ENCODE measurements at regions not wholly inside any gene's neighbourhood (a gene's known extent, or its start where the extent isn't known, plus 50 kb on each side); places are given as distances from the start of the nearest gene placed in this dataset.
A peak's percentile ranks its signal among the peaks of the same experiment; 100 is the strongest.

DNA sequence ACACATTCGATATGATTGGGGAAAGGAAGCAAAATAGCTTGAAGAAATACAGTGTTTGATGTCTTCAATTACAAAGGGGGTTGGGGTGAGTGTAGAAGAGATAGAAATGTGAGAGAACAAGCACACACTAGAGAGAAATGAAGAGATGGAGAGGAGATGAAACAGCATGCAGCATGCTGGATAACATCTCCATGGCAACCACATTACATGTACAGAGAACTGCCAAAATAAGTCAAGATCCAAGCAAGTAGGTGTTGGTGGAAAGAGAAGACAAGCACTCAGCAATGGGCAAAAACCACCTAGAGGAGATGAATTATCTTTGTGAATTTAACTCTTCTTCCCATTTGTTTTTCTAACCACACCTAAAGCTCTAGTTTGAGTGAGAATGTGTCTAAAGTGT, 289.8 kb downstream of the GRIN2B start:
- DNase-seq (ENCODE audit: extremely low read depth, low read depth, low spot score), result no peak

DNA sequence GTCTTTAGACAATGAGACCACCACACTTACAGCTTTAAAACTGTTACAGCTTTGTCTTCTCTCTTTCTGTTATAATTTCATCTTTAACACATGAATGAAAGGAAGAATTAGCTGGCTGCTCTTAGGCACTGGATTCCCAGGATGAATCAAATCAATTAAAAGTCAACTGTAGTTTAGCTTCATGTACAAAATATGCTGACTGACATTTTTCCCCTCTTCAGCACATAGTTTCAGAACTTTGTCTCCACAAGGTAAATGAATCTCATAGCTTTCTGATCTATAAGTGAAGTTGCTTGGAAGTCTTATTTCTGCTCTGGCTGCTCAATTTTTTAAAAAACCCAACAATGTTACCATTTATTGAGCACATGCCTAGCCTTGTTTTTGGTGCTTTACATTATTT, 293.8 kb downstream of the GRIN2B start:
- no peak for DNase-seq (ENCODE audit: extremely low read depth, low read depth, low spot score)

DNA sequence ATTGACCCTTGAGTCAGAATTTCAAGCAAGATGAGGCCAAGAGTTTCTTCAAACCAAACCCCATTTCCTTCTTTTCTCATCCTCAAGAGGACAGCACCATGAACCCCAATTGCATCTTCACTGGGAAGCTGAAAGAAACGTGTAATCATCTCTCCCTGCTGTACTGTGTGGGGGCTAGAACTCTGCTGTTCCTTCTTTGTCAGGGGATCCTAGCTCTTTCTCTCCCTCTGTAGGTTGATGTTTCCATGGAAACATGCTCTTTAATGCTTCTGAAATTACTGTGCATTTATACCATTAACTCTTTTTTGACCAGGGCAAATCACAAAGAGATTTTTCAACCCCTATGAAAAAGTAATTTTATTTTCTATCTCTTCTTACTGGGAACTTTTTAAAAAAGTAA, 295.1 kb downstream of the GRIN2B start:
- DNase-seq (ENCODE audit: extremely low read depth, low read depth, low spot score), result no peak

DNA sequence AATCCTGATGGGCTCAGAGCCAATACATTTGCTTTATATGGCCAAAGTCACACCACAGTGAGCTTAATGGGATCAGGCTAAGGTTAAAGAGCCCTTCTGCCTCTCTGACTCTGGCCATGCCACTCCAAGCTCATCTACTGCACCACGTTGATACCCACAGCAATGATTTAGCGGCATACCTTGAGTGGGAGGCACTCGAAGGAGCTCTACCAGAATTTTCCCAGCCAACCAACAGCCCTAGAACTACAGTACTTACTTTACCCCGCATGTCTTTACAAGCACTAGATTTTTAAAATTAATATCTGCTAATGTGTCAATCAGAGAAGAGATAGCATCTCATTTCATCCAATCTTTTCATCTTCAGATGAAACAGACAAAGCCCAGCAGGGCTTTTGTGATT, 300.5 kb downstream of the GRIN2B start:
- DNase-seq (ENCODE audit: extremely low read depth, low read depth, low spot score), result no peak

DNA sequence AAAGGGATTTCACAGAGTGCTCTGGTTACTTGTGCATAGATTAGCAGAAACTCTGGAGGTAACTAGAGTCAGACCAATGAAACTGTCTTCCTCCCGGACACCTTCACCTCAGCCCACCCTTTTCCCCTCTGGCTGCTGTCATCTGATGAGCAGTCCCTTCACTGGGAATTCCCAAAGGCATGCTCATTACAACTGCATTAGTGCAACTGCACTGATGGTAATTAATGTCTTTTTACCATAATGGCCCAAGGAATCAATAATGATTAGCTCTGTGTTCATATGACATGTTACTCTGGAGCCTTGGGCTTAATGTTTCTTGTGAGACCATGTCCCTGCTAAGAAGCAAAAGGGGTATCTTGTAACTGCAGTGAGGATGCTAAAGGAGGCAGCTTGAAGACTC, 304.5 kb downstream of the GRIN2B start:
- no peak for DNase-seq (ENCODE audit: extremely low read depth, low read depth, low spot score)

DNA sequence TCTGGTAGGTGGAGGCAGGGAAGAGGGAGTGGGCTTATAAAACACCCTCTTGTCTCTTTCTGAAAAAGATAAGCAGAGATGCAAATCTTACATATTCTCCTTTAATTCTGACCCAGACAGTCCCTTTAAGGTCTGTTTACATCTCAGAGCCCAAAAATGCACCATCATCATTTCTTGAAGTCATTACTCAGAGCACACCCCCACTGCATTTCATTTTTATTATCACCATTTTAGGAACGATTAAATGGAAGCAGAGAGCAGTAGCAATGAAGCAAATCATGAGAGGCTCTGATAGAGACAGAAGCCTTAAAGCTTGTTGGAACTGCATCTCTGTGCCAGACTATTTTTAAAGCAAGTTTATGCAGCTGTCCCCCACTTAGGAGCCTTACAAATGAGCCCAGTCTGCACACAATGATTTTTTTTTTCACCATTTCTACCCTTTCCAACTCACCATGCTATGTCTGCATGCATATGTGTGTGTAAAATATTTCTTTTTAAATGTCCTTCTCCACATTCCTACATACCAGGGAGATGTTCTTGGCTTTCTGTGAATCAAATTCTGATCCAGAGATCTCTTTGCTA, 311.0 kb downstream of the GRIN2B start:
- DNase-seq (ENCODE audit: extremely low read depth, low read depth, low spot score), result no peak

DNA sequence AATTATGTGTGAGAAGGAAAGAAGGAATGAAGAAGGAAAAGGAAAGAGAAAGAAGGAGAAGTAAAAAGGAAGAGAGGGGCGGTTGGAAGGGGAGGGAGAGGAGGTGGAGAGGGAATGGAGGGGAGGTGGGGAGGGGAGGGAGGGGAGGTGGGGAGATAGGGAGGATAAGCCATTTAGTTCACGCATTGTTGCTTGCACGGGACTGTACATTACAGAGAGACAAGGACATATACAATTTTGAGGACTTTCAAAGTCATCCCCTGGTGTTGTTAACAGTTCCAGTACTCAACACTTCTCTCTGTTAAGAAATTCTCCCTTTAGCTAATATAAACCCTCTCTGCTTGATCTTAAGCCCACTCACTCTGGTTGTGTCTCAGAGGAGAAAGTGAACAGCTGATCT, 312.5 kb downstream of the GRIN2B start:
- no peak for DNase-seq (ENCODE audit: extremely low read depth, low read depth, low spot score)

DNA sequence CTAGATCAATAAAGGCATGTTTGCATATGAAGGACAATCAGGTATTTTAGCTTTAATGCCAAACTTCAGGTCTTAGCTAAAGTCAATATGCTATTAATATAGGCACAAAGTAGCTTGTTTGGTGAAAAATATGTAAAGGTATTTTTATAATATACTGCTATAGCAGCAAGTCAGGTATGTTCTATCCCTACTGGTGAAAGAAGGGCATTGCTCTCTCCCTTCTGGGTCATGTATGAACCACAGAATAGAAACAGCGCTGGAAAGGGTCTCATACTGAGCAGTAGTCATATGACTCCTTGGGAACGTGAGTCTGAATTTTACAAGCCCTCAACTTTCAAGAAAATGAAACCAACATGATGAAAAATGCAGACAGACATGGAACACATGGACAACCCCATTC, 314.6 kb downstream of the GRIN2B start:
- no peak for DNase-seq (ENCODE audit: extremely low read depth, low read depth, low spot score)

DNA sequence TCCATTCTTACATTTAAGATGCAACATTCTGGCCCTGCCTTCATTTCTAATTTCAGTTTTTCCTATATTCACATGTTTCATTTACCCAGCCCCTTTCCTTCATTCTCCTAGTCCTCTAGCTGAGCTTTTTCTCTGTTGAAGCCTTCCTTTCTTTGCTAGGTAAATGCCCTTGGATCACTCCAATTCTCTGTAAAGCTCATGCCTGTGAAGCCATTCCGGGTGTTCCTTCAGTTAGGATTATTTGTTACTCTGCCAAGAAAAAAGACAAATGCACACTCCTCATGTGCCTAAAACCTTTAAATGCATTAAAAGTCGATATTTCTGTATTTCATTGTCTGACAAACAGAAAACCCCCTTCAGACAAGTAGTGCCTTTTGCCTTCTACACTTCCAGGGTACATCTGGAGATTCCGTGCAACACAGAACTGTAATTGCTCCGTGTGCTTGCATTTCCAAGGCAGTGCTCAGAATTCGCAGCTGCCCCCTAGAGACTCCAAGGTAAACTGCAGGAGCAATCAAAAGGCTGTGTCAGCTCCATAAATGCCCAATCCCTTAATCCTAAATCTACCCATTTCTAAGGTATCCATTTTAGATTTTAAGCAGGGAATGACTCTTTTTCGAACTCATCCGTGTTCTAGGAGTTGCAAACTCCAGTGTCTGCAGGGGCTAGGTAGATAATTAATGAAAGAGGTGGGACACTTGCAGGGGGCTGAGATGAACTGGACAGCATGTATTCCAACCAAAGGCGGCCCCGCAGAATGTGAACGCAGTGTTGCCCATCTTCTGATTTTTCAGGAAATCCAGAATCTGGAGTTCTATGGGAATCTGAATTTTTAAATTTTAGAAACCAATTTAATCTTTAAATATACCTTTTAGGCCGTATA, 320.2 kb downstream of the GRIN2B start:
- peak; percentile 5 for DNase-seq (ENCODE audit: extremely low read depth, low read depth, low spot score)

DNA sequence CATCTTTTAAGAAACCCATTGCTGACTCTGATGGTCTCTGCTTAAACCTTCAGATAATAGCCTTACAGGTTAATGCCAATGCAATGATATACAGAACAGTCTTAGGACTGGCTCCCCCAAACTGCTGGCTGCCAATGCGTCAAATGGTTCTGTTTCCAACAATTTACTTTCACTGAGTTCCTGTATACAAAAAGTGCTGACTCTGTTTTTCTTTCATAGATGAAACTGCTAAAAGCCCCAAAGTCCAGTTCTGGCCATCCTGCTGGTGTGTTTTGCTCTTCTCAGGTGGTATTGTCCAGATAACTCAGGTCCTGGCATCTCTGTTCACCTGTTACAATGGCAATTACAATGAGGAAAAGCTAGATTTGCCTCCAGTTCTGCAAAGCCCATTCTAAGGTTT, 326.9 kb downstream of the GRIN2B start:
- no peak for DNase-seq (ENCODE audit: extremely low read depth, low read depth, low spot score)

DNA sequence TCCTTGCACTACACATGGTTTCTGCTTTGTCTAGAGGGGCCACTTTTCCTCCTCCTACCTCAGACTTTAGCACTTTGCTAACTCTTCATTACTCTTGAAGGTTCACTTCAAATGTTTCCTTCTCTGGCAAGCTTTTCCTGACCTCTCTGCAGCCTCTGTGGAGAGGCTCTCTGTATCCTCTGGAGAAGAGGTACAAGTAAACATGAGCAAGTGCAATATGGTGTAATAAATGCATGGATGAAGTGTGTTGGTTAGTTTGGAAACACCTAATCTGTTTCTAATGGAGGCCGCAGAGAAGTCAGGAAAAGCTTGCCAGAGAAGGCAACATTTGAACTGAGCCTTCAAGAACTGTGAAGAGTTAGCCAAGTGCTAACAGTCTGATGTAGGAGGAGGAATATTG, 329.3 kb downstream of the GRIN2B start:
- DNase-seq (ENCODE audit: extremely low read depth, low read depth, low spot score), result no peak

DNA sequence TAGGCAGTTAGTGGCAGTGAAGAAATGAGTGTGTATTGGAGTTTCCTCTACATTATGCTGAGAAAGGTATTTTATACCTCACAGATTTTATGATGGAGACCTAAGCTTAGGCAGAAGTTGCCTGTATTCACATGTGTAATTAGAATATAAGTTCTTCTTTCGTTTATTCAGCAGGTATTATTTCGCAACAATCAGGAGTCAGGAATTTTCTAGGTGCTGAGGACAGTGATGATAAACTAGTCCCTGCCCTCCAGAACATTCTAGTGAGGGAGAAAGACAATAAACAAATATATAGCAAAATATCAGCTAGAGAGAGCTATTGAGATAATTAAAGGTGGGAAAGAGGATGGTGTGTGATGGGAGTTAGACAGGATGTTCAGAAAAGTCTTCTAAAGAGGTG, 345.7 kb downstream of the GRIN2B start:
- DNase-seq (ENCODE audit: extremely low read depth, low read depth, low spot score), result no peak

DNA sequence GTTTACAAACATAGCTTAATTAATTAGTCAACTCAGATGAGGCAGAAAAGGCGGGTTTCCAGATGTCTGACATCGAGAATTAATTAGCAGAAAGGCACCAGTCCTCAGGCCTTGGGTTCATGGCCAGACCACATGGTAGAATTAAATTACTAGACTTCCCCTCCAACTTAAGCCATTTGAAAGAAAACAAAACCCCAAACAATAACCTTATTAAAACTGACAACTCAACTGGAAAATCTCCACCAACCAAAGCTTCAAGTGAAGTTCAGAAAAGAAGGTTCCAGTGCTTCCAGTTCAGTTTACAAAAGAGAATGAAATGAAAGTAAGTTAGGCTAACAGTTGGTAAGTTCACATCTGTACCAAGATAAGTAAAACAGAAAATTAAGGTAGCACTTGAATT, 349.5 kb downstream of the GRIN2B start:
- no peak for DNase-seq (ENCODE audit: extremely low read depth, low read depth, low spot score)

DNA sequence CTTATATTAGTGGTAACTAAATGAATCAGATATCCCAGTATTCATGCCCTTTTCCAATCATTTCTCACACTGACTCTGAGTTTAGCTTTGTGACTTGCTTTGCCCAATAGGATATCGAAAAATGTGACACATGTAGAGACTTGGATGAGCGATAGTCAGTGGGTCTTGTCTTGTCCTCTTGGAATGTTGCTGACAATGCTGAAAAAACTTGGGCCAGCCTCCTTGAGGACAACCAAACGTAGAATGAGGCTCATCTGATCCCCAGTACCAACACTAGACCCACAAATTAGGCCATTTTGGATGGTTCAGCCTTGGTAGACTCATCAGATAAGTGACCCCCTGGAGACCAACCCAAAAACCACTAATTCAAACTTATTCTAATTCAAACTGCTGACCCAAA, 351.0 kb downstream of the GRIN2B start:
- no peak for DNase-seq (ENCODE audit: extremely low read depth, low read depth, low spot score)

DNA sequence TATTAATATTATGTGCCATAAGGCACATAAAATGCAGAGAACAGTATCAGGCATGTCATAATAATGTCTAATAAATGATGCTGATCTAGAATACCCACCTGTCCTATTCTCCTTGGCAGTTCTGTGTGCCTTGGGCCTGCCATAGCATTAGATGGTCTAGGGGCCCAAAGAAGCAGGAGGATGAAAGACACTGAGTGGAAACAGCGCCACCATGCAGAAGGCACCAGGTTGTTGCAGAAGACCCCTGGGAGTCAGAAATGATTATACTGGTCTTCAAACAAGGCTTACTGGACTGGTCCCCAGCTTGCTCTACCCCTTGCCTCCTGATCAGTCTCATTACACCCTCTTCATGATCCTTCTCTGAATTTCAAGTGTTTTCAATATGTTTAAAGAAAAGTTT, 353.3 kb downstream of the GRIN2B start:
- no peak for DNase-seq (ENCODE audit: extremely low read depth, low read depth, low spot score)

DNA sequence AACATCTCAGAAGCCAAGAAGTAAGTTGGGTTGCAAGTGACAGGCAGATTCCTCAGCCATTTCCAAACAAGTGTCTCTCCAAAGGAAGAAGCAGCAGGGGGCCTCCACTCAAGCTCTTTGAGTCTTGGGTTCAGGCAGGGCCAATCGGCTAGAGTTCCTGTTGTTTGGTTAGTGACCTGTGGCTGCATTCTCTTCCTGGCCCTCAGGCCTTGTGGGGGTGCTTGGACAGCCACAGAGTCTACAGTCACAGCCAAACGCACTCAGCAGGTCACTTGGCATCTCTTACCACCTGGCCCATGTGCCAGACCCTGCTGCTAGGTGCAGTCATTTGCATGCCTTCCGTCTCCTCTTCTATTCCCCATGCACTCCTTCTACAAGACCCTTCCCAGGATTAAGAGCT, 353.9 kb downstream of the GRIN2B start:
- no peak for DNase-seq (ENCODE audit: extremely low read depth, low read depth, low spot score)

DNA sequence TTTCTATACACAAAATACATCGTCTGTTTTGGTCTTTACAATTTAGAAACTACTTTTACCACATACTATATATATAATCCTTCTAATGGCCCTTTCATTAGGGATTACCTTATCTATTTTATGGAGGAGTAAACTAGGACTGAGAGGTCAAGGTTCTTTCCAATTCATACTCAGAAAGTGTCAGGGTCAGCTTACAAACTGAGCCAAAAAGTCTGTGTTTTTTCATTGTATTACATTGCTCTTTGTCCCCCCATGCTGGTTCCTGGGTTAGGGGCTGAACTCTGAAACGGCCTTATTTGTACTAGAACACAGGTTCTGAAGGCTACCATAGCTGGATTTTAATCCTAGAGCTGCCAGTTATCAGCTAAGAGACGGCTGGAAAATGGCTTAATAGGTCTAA, 368.1 kb downstream of the GRIN2B start:
- no peak for DNase-seq (ENCODE audit: extremely low read depth, low read depth, low spot score)

DNA sequence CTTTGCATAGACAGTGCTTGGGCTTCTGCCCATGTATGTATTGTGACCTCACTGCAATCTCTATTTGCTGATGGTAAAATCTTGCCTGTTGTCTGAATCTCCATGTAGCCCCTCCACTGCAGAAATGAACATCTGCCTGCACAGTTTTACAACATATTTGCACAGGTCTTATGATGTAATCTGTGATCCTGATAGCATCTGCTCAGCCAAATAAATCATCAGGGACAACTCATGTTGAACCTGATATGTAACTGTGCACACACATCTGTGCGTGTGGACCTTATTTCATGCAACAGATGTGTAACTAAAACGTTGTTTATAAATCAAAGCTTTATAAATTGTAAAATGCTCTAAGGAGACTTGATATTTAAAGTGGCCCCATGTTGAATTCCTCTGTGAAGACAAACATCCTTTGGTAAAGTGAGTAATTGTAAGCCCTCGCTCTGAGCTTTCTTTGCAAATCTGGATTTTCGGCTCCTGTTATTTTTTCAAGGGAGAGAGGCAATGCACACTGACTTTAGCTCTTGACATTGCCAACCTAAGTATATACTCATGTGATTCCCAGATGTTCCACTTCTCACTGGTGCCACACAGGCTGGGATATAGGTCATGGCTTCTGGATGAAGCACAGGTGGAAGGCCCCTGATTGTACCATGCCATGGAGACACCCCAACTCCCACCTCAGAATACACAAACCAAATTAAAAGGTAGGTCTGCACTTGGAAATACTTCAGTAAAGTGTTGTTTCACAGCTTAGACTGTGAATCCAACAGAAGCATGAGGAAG, 371.3 kb downstream of the GRIN2B start:
- no peak for DNase-seq (ENCODE audit: extremely low read depth, low read depth, low spot score)

DNA sequence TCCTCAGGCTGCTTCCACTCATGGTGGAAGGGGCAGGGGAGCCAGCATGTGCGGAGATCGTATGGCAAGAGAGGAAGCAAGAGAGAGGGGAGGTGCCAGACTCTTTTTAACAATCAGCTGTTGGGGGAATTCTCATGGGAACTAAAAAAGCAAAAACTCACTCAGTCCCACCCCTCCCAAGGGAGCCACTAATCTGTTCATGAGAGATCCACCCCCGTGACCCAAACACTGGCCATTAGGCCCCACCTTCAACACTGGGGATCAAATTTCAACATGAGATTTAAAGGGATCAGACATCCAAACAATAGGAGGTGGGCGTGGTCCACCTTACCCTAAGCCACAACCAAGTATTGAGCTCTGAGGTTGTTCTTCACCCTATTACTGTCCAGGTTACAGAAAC, 375.1 kb downstream of the GRIN2B start:
- DNase-seq (ENCODE audit: extremely low read depth, low read depth, low spot score), result no peak

DNA sequence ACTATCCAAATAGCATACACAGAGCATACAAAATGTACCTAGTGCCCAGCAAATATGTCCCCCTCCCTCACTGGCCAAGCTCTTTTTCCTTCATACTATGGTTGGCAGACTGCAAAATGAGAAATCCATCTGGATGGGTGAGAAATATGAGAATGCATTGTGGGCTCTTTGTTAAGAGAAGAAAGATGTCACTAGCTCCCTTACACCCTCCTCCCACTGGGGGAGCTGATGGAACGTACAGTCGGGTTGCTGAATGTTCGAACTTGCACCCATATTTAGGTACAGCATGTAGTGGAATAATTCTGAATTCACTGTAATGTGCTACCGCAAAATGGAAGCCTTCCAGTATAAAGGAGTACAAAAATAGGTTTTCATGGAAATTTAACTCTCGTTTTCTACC, 377.4 kb downstream of the GRIN2B start:
- DNase-seq (ENCODE audit: extremely low read depth, low read depth, low spot score), result no peak

DNA sequence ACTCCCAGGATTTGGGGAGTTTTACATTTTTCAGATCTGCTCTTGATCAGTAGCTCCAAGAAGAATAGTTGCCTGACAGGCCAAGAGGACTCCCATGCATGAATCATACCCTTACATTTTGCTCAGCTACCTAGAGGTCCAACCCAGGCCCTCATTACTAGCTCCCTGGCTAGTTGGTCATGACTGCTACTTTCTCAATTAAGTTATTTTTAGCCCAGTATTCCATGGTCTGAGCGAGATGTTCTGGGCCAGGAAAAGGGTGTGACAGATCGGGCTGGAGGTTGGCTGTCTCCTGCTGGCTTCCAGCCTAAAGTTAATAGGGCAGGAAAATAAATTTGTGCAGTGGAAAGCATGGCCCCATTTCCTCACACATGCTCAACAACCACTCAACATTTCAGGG, 379.2 kb downstream of the GRIN2B start:
- no peak for DNase-seq (ENCODE audit: extremely low read depth, low read depth, low spot score)

DNA sequence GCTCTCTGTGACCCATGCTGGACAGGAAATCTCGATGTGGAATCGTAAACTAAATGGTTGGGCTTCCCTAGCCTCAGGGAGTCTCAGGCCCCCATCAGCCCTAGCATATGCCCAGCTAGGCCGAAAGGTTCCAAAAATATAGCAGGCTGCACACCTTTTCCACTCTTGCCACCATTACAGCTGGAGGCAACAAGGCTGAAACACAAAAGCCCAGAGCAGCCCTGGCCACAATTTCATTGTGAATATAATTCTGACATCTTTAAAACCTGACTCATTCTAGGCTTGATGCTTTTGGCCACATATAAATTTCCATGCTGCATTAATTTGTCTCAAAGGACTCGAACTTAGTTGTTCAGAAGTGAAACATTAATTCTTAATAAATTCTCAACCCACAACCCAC, 382.2 kb downstream of the GRIN2B start:
- no peak for DNase-seq (ENCODE audit: extremely low read depth, low read depth, low spot score)
